ENCODE measurements at regions not wholly inside any gene's neighbourhood (a gene's known extent, or its start where the extent isn't known, plus 50 kb on each side); places are given as distances from the start of the nearest gene placed in this dataset.

- no peak for TF ChIP-seq CTCF (conservative IDR thresholded peaks at IDR 0.05; ENCODE audit: low read length)
- no peak for DNase-seq (ENCODE audit: low read depth)
- no peak overlapping the region for H3K4me3 ChIP-seq (ENCODE audit: low read length)
Measured at GRCh38 chr10:2296179-2296891, 559.0 kb upstream of the ADARB2 start.

GRCh38 chr10:2294739-2295138 is 557.4 kb upstream of the ADARB2 start:
- no peak for DNase-seq (ENCODE audit: low read depth)
- no peak for TF ChIP-seq CTCF (conservative IDR thresholded peaks at IDR 0.05; ENCODE audit: low read length)
- H3K4me3 ChIP-seq (ENCODE audit: low read length) = no peak overlapping the region

GRCh38 chr10:2284071-2284470 is 546.7 kb upstream of the ADARB2 start:
- no peak overlapping the region for H3K4me3 ChIP-seq (ENCODE audit: low read length)
- no peak for DNase-seq (ENCODE audit: low read depth)
- TF ChIP-seq CTCF (conservative IDR thresholded peaks at IDR 0.05; ENCODE audit: low read length) = no peak

- no peak for TF ChIP-seq CTCF (conservative IDR thresholded peaks at IDR 0.05; ENCODE audit: low read length)
- H3K4me3 ChIP-seq (ENCODE audit: low read length) = no peak overlapping the region
- no peak for DNase-seq (ENCODE audit: low read depth)
Measured at GRCh38 chr10:2282202-2282601, 544.9 kb upstream of the ADARB2 start.

DNA sequence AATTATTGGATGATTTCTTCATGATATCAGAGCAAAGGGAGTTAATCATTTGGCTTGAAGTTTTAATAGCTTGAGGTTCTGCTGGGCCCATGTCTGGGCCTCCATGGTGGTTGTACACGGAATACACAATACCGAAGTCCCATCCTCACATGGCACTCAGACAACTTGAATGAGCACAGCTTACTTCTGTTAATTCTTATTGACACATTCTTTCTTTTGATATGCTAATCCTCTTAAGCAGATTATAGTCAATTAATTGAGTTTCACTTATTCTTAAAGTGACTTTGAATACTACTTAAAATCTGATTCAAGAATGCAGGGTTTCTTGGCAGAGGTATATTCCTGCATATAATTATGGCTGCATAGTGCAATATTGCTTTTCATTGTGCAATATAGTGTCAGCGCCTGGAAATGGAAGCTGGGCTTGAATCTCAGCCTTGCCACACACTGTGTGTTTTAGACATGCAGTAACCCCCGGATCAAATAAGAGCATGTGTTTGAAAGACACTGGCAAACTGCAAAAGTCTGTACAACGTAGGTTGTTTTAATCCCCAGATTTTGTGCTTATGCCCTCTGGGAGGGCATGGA is 543.5 kb upstream of the ADARB2 start:
- TF ChIP-seq CTCF (conservative IDR thresholded peaks at IDR 0.05; ENCODE audit: low read length) = no peak
- DNase-seq (ENCODE audit: low read depth) = no peak

DNA sequence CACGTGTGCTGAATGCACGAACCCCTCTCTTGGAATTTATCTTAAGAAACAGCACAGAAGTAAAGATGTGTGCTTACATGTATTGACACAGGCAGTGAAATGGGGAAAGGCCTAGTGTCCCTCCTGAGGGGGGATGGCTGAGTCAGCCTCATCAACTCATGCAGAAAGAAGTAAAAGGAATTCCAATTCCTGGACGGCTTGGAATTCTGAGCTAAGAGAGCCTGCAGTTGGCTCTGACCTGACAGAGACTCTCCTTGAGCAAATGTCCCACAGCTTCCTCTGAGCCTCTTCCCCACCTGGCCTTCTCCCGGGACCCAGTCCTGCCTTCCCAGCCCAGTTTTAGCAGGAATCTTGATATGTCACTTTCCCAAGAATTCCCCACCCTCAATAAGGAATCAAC is 542.4 kb upstream of the ADARB2 start:
- TF ChIP-seq CTCF (conservative IDR thresholded peaks at IDR 0.05; ENCODE audit: low read length) = no peak
- DNase-seq (ENCODE audit: low read depth) = no peak
- no peak overlapping the region for H3K4me3 ChIP-seq (ENCODE audit: low read length)

More for the DNA sequence above, 543.5 kb upstream of the ADARB2 start:
- H3K4me3 ChIP-seq (ENCODE audit: low read length) = no peak overlapping the region

DNA sequence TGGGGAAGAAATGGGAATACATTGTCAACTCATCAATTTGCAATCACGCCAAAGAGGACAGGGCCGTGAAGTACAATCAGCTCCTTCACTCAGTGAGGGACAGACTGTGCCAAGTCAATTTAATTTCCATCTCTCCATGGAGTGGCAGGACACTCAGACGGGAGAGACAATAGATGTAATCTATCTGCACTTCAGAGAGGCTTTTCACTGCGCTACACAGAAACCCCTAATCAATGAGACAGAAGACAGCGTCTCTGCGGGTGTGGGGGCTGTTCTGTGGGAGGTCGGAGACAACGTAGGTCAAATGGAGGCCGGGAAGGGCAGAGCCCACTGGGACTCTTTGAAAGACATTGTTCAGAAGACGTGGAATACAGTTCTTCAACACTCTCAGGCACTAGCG is 541.0 kb upstream of the ADARB2 start:
- no peak for DNase-seq (ENCODE audit: low read depth)
- H3K4me3 ChIP-seq (ENCODE audit: low read length) = no peak overlapping the region
- TF ChIP-seq CTCF (conservative IDR thresholded peaks at IDR 0.05; ENCODE audit: low read length) = no peak

All from AG10803 (cell line).